GM23338 (cell line): ENCODE measurements at regions not wholly inside any gene's neighbourhood (a gene's known extent, or its start where the extent isn't known, plus 50 kb on each side); places are given as distances from the start of the nearest gene placed in this dataset. TPM values are rescaled to one million over a fixed set of nuclear protein-coding genes. Genes with fewer than 3 reads are reported as not detected.

ENCODE experiments used
- small RNA-seq: library from RNA; depleted of rRNA; stranded (forward); fragments of <200 nt; gene quantifications from one replicate; pipeline ENCODE3, GENCODE V24; 2014; ENCODE audit warnings: low replicate concordance

Small RNA genes lying in the stretch of these regions (small RNA-seq; reads per million reads assigned to genes)
- not detected for gene AC022523.2
- gene RF00026 = not detected
- not detected for gene RNU6-1186P
